T-cell (primary cell): ENCODE measurements at regions not wholly inside any gene's neighbourhood (a gene's known extent, or its start where the extent isn't known, plus 50 kb on each side); places are given as distances from the start of the nearest gene placed in this dataset.

ENCODE experiments used
- ATAC-seq, 4 experiments: fragments of 200-7000 bp in 3 of 4; fragments of 150-1000 bp in 1 of 4; cut with Tn5 transposase; replicated peaks in 1 of 4; 1 replicate in 3 of 4; 2 replicates in 1 of 4; pipeline ENCODE4 v1.10.0; 2021; ENCODE audit warnings: moderate library complexity in 3 of 4, mild to moderate bottlenecking in 2 of 4, moderate number of reproducible peaks in 1 of 4
- CTCF ChIA-PET, 2 donors: fragments of 300-600 bp; sonication (Branson Sonifier 250); formaldehyde crosslinking; loops; one replicate each; lab custom pipeline; 2022; ENCODE audit warnings: antibody characterized with exemption in 2 of 2; lab: Charles Lee
- POLR2A ChIA-PET, 2 donors: fragments of 300-600 bp; sonication (Branson Sonifier 250); formaldehyde crosslinking; loops; one replicate each; lab custom pipeline; 2022; ENCODE audit warnings: antibody characterized with exemption in 2 of 2; lab: Charles Lee
- DNase-seq, 35 experiments: peaks; one replicate each; pipeline versions ENCODE4 v3.0.0 to v3.0.0-alpha.2; 2013 to 2023
- H3K27ac ChIP-seq: one replicate; pipeline ENCODE4 v1.5.1; 2013; ENCODE audit warnings: low read length
- H3K27me3 ChIP-seq, 2 experiments: replicated peaks in 1 of 2; 1 replicate in 1 of 2; 2 replicates in 1 of 2; pipeline versions ENCODE4 v1.6.1 to v1.7.0; 2013; ENCODE audit warnings: low read length in 1 of 2, mixed read lengths in 1 of 2; ENCODE audit not compliant: control insufficient read depth in 2 of 2, insufficient read depth in 2 of 2; ENCODE audit errors: extremely low read depth in 1 of 2
- H3K36me3 ChIP-seq, 2 donors: 1 replicate in 1 of 2; 2 replicates in 1 of 2; pipeline versions ENCODE4 v1.6.1 to v1.7.0; 2013; ENCODE audit warnings: low read length in 1 of 2; ENCODE audit not compliant: control insufficient read depth in 2 of 2, insufficient read depth in 1 of 2; ENCODE audit errors: extremely low read depth in 1 of 2
- H3K4me1 ChIP-seq, 2 experiments: 1 replicate in 1 of 2; 2 replicates in 1 of 2; pipeline versions ENCODE4 v1.6.1 to v1.7.0; 2013; ENCODE audit warnings: low read length in 2 of 2, mixed read lengths in 1 of 2; ENCODE audit not compliant: insufficient read depth in 2 of 2, control insufficient read depth in 1 of 2; ENCODE audit errors: extremely low read depth in 1 of 2
- H3K4me3 ChIP-seq, 2 donors: 1 replicate in 1 of 2; 2 replicates in 1 of 2; pipeline versions ENCODE4 v1.5.1 to v1.7.0; 2013; ENCODE audit warnings: mild to moderate bottlenecking in 2 of 2, low read length in 1 of 2, moderate library complexity in 1 of 2; ENCODE audit not compliant: control insufficient read depth in 1 of 2; ENCODE audit errors: extremely low read depth in 1 of 2
- H3K9me3 ChIP-seq: 2 replicates; pipeline ENCODE4 v1.7.0; 2013
- H3K27ac Mint-ChIP-seq, 2 donors: one replicate each; pipeline ENCODE4 v1.8.0; 2020 to 2021; ENCODE audit warnings: mild to moderate bottlenecking in 2 of 2, mixed read lengths in 2 of 2
- H3K27me3 Mint-ChIP-seq, 2 donors: one replicate each; pipeline ENCODE4 v1.8.0; 2021 to 2022; ENCODE audit warnings: mixed read lengths in 2 of 2
- H3K36me3 Mint-ChIP-seq: one replicate; pipeline ENCODE4 v1.8.0; 2021; ENCODE audit warnings: mixed read lengths
- H3K4me1 Mint-ChIP-seq, 3 donors: one replicate each; pipeline ENCODE4 v1.8.0; 2020 to 2022; ENCODE audit warnings: mixed read lengths in 3 of 3, mild to moderate bottlenecking in 1 of 3
- H3K4me3 Mint-ChIP-seq, 3 donors: one replicate each; pipeline ENCODE4 v1.8.0; 2020 to 2022; ENCODE audit warnings: mild to moderate bottlenecking in 3 of 3, mixed read lengths in 3 of 3, moderate library complexity in 3 of 3
- H3K9me3 Mint-ChIP-seq, 3 donors: one replicate each; pipeline ENCODE4 v1.8.0; 2020 to 2022; ENCODE audit warnings: mixed read lengths in 3 of 3
- WGBS: methylation state at CpG from one replicate; pipeline ENCODE4 v1.1.5; 2013; ENCODE audit warnings: missing lambda C conversion rate; ENCODE audit not compliant: insufficient coverage; 5-methylcytosine and 5-hydroxymethylcytosine counted together

DNA sequence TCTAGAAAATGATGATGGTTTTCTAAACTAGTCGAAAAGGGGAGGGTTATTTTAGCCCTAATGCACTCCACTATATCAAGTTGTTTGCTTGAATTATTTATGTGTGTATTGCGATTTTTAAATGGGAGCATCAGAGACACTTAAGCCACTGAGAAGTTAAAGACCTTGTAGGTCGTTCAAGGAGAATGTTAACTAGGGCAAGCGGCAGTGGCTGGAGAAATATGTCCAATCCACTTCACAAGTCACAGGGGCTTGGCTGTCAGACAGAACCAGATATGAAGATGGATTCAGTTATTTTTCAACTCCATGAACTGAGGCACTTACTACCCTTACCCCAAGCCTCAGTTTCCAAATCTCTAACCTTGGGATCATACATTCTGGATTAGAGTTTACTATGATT is 702.0 kb downstream of the CDH11 start:
- Mint-ChIP-seq H3K9me3 (peaks cover 31 to 38% (median 32%) of the 10 kb centered on the region in 3 donors), H3K4me1 (peaks cover 0 to 2% (median 0%) of the 10 kb centered on the region in 3 donors), H3K27me3 (no peaks in the 10 kb centered on the region), H3K27ac (no peak overlapping the region), H3K4me3 (no peak overlapping the region), H3K36me3 (no peaks in the 10 kb centered on the region)
- WGBS = no CpG with 5 or more reads among the region's 4 CpGs
- DNase-seq (no peak), ATAC-seq (no peak)
- ChIA-PET POLR2A (no interaction called here), CTCF (no interaction called here)
- H3K27ac ChIP-seq = no peak overlapping the region
- H3K27me3 ChIP-seq = no peaks in the 10 kb centered on the region
- peaks cover 3% of the 10 kb centered on the region for H3K9me3 ChIP-seq
- no peaks in the 10 kb centered on the region for H3K36me3 ChIP-seq
- no peaks in the 10 kb centered on the region for H3K4me1 ChIP-seq
- no peak overlapping the region for H3K4me3 ChIP-seq

DNA sequence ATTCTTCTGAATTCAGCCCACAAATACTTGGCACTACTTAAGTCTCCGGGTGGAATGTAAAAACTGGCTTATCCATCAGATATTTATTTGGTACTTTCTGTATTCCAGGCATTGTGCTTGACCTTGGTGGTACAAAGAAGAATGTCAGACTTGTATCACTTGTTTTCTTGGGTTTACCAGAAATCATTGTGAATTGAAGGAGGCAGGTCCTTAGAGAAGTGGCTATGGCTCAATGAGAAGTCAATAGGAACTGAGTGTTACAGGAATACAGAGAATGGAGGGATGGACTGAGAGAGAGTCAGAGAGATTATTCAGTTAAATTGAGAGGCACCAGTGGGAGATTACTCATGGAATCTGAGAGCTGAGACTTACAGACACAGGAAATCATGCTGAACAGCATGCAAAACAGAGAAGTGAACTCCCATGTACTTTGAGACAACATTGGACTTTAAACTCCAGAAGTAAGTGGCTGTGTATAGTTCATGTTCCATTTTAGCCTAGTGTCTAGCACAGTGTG is 704.1 kb downstream of the CDH11 start:
- no peak overlapping the region for H3K27ac ChIP-seq
- ChIA-PET CTCF (no interaction called here), POLR2A (no interaction called here)
- WGBS = no CpG with 5 or more reads among the region's 1 CpG
- Mint-ChIP-seq H3K27ac (no peak overlapping the region), H3K4me1 (peaks cover 0 to 2% (median 0%) of the 10 kb centered on the region in 3 donors), H3K4me3 (no peak overlapping the region), H3K27me3 (no peaks in the 10 kb centered on the region), H3K9me3 (peaks cover 26 to 34% (median 31%) of the 10 kb centered on the region in 3 donors), H3K36me3 (no peaks in the 10 kb centered on the region)
- H3K27me3 ChIP-seq = no peaks in the 10 kb centered on the region
- no peaks in the 10 kb centered on the region for H3K36me3 ChIP-seq
- no peak for ATAC-seq
- DNase-seq = no peak
- no peak overlapping the region for H3K4me3 ChIP-seq
- H3K9me3 ChIP-seq = peaks cover 3% of the 10 kb centered on the region
- no peaks in the 10 kb centered on the region for H3K4me1 ChIP-seq

DNA sequence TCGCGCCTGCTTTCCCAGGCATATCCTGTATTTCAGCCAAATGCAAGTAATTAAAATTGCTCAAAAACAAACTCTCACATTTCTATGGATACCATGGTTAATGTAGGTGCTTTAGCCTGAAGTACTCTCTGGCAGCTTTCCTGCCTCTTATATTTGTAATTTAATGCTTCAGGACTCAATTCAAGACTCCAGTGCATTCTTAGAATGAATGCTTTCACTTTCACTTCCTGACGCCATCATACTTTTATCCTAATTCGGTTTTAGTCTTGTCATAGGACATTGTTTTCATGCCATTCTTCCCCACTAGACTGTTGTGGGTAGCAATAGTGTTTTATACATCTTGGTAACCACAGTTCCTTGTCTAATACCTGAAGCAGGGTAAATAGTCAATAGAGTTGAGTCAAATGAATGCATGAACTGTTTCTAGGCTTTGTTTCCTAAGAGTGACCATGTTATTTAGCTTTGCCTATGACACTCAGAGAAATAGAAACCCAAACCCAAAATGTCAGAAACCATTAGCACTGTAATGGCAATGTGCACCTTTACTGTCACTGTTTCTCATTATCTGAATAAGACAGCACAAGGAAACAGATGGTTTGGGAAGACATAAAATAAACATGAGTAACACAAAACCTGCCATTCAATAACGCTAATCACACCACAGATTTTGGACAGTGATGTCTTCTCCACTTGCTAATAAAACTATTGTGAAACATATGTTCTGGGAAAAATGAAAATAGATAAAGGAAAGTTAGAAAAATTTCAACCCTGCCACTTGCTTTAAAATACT is 705.5 kb downstream of the CDH11 start:
- no peaks in the 10 kb centered on the region for H3K27me3 ChIP-seq
- H3K4me1 ChIP-seq = no peaks in the 10 kb centered on the region
- no CpG with 5 or more reads among the region's 5 CpGs for WGBS
- Mint-ChIP-seq H3K4me1 (peaks cover 0 to 2% (median 0%) of the 10 kb centered on the region in 3 donors), H3K36me3 (no peaks in the 10 kb centered on the region), H3K27ac (no peak overlapping the region), H3K9me3 (peaks cover 29 to 32% (median 31%) of the 10 kb centered on the region in 3 donors), H3K4me3 (peak overlapping the region in 1 of 3 donors; percentile 48), H3K27me3 (no peaks in the 10 kb centered on the region)
- DNase-seq = no peak
- no peaks in the 10 kb centered on the region for H3K36me3 ChIP-seq
- no peak overlapping the region for H3K4me3 ChIP-seq
- no peak for ATAC-seq
- no peak overlapping the region for H3K27ac ChIP-seq
- peaks cover 3% of the 10 kb centered on the region for H3K9me3 ChIP-seq
- ChIA-PET CTCF (no interaction called here), POLR2A (no interaction called here)

DNA sequence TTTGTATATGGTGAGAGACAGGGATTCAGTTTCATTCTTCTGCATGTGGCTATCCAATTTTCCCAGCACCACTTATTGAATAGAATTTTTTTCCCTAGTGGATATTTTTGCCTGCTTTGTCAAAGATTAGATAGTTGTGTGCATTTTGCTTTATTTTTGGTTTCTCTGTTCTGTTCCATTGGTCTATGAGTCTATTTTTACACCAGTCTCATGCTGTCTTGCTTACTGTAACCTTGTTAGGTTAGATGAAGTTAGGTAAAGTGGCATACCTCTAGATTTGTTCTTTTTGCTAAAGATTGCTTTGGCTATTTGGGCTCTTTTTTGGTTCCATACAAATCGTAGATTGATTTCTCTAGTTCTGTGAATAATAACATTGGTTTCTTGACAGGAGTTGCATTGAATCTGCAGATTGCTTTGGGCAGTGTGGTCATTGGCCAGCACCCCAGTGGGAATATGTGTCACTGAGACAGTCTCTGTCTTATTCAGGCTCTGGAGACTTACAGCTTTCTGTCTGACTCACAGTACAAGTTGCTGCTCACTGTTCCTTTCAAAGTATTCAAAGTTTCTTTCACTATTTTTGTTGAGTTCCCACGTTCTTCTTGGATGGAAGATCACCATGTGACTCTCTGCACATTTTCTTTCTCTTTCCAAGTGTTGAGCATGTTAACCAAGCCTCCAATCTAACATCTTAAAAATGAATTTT is 709.1 kb downstream of the CDH11 start:
- peaks cover 0 to 1% (median 0%) of the 10 kb centered on the region in 3 donors for H3K4me1 Mint-ChIP-seq
- H3K36me3 ChIP-seq = no peaks in the 10 kb centered on the region
- no peak overlapping the region for H3K4me3 Mint-ChIP-seq
- POLR2A ChIA-PET = no interaction called here
- H3K27me3 ChIP-seq = no peaks in the 10 kb centered on the region
- no peaks in the 10 kb centered on the region for H3K27me3 Mint-ChIP-seq
- CTCF ChIA-PET = no interaction called here
- no peaks in the 10 kb centered on the region for H3K4me1 ChIP-seq
- DNase-seq (no peak), ATAC-seq (no peak)
- no peak overlapping the region for H3K27ac ChIP-seq
- no peak overlapping the region for H3K27ac Mint-ChIP-seq
- peaks cover 14 to 27% (median 26%) of the 10 kb centered on the region in 3 donors for H3K9me3 Mint-ChIP-seq
- no peaks in the 10 kb centered on the region for H3K36me3 Mint-ChIP-seq
- H3K9me3 ChIP-seq = no peaks in the 10 kb centered on the region
- H3K4me3 ChIP-seq = no peak overlapping the region
- WGBS = no CpG with 5 or more reads among the region's 2 CpGs

DNA sequence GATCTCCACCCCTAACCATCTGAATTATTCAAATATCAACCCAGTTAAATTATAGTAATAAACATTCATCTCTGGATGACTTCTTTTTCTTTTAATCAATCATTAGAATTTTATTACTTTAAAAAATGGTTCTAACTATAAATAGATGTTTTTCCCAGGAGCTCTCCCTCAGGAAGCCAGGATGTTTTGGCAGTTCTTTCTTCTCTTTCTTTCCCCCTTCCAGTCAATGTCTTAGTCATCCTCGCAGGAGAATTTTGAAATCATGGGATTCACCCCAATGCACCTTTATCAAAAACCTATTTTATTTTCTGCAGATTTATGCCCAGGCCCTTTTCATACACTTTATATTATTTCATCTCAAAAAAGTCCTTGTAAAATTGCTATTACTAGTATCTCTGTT is 711.6 kb downstream of the CDH11 start:
- Mint-ChIP-seq H3K9me3 (peaks cover 21 to 33% (median 23%) of the 10 kb centered on the region in 3 donors), H3K36me3 (no peaks in the 10 kb centered on the region), H3K4me1 (no peaks in the 10 kb centered on the region), H3K27ac (no peak overlapping the region), H3K27me3 (no peaks in the 10 kb centered on the region), H3K4me3 (no peak overlapping the region)
- ChIA-PET CTCF (no interaction called here), POLR2A (no interaction called here)
- WGBS = no CpG with 5 or more reads among the region's 1 CpG
- Histone ChIP-seq H3K27me3 (no peaks in the 10 kb centered on the region), H3K4me1 (no peaks in the 10 kb centered on the region), H3K36me3 (no peaks in the 10 kb centered on the region), H3K4me3 (no peak overlapping the region), H3K9me3 (no peaks in the 10 kb centered on the region), H3K27ac (no peak overlapping the region)
- ATAC-seq (no peak), DNase-seq (no peak)

DNA sequence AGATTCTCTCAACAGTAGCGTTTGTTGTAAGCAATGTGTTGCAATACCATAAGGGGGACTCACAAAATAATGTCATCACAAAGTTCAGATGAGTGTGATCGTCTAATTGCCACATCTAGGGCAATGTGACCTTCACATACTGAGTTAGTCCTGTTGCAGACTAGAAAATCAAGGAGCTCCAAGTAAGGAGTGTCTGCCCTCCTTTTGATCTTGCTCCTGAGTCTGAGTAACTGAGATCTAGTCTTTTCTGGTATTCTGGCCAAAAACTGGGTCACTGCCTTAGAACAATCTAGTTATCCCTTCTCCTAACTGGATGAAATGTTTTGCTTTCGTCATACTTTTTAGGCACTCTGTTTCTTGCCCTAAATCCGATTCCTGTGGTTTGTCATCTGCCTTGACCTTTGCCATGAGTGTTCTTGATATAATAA is 712.1 kb downstream of the CDH11 start:
- H3K4me3 Mint-ChIP-seq = no peak overlapping the region
- H3K27ac ChIP-seq = no peak overlapping the region
- no peaks in the 10 kb centered on the region for H3K4me1 ChIP-seq
- H3K9me3 Mint-ChIP-seq = peaks cover 19 to 37% (median 26%) of the 10 kb centered on the region in 3 donors
- POLR2A ChIA-PET = no interaction called here
- no peaks in the 10 kb centered on the region for H3K9me3 ChIP-seq
- no peaks in the 10 kb centered on the region for H3K36me3 Mint-ChIP-seq
- H3K27me3 ChIP-seq = no peaks in the 10 kb centered on the region
- CTCF ChIA-PET = no interaction called here
- no peak for DNase-seq
- no peak for ATAC-seq
- no peak overlapping the region for H3K4me3 ChIP-seq
- H3K27me3 Mint-ChIP-seq = no peaks in the 10 kb centered on the region
- no peak overlapping the region for H3K27ac Mint-ChIP-seq
- 73% methylated on average over 3 of the region's 4 CpGs for WGBS
- no peaks in the 10 kb centered on the region for H3K36me3 ChIP-seq
- H3K4me1 Mint-ChIP-seq = no peaks in the 10 kb centered on the region
